NCI-H774 (cell line): ENCODE measurements at regions not wholly inside any gene's neighbourhood (a gene's known extent, or its start where the extent isn't known, plus 50 kb on each side); places are given as distances from the start of the nearest gene placed in this dataset.
"Not testable (repeated sequence)": the region's sequence is repeated elsewhere in the genome, so short reads cannot be mapped to it uniquely, and the experiment has no call there.

Experiments used
- DNase-seq: peaks from one replicate; lab custom pipeline; 2025; lab: John Stamatoyannopoulos, UW

DNA sequence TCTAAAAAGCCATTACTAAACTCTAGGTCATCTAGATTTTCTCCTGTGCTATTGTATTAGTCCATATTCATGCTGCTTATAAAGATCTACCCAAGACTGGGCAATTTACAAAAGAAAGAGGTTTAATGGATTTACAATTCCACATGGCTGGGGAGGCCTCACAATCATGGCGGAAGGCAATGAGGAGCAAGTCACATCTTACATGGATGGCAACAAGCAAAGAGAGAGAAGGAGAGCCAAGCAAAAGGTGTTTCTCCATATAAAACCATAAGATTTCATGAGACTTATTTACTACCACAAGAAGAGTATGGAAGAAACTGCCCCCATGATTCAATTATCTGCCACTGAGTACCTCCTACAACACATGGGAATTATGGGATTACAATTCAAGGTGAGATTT lies 69.6 kb upstream of the CCDC6 start:
- DNase-seq, result not testable (repeated sequence)

- DNase-seq, result no peak
Observed at GRCh38 chr10:59971915-59972314, 65.6 kb upstream of the CCDC6 start.

GRCh38 chr10:59970396-59971368 lies 64.3 kb upstream of the CCDC6 start:
- DNase-seq, result no peak

GRCh38 chr10:59968705-59969104 lies 62.3 kb upstream of the CCDC6 start:
- peak; percentile 34 for DNase-seq

- no peak for DNase-seq
Observed at GRCh38 chr10:59967079-59967478, 60.7 kb upstream of the CCDC6 start.

DNA sequence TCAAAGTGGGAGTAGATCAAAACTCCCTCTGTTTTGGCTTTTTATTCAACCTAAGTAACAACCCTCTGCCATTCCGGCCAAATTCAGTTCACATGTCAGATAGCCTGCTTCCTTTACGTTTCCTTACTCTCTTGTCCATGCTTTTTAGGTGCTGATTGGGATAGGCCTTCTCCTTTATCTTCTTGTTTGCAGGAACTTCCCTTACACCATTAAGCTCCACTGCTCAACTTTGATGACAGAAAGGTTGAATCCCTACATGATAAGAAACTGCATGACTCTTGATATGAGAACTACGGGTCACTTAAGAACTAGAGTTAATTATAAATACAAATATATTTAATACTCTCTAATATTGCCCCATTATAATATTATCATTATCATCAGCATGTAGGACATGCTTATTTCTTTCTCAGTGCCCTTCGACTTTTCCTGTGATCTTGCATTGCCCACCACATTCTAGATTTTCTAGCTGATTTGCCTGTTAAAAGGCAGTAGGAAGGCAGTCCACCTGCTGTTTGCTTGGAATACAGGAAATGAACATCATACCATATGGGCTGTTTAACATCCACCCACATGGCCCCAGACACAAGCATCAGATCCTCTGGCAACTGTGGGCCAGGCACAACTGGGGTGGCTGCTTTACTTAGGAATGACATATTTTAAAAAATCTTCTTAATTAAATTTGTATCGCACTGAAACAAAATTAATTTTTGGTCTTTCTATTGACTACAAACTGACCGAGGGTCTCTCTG lies 59.7 kb upstream of the CCDC6 start:
- DNase-seq, result no peak

- DNase-seq, result no peak
Observed at GRCh38 chr10:59962756-59963155, 56.4 kb upstream of the CCDC6 start.

GRCh38 chr10:59960751-59961150 lies 54.4 kb upstream of the CCDC6 start:
- DNase-seq, result no peak

DNA sequence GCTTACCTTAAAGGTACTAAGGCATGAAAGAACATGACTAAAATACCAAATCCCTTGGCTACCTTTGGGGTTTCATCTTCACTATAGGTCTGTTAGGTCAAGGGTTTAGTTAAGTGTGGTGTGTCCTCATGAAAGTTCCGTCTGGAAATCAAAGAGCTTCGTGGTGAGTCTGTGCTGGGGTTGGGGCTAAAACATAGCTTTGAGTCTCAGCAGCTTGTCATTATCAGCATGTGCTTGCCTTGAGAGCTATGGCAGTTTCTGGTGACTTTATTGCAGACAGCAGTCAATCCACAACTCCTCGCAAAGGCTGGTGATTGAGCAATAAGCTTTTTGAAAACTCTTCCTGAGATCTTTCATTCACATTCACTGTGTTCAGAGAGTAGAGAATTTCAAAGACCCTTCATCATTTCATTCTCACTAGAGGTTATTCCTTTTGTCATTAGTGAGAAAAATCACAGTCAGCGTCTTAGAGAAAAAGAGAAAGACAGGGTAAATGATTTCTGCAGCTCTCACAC lies 53.2 kb upstream of the CCDC6 start:
- no peak for DNase-seq

GRCh38 chr10:59958882-59959281 lies 52.5 kb upstream of the CCDC6 start:
- no peak for DNase-seq

DNA sequence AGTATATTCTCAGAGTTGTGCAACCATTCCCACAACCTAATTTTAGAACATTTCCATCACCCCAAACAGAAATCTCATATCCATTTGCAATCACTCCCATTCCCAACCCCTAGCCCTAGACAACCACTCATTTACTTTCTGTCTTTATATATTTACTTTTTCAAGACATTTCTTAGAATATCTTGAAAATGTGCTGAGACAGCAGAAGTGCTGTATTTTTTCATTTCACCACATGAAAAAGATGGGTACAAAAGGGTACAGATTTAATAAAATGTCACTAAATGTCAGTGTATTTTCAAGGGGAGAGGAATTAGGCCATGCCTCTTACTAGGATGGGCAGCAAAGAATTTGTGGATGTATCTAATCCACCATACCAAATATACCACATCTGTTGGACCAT lies 51.6 kb upstream of the CCDC6 start:
- DNase-seq, result no peak
